HPDE6-E6E7 (cell line): ENCODE measurements at regions not wholly inside any gene's neighbourhood (a gene's known extent, or its start where the extent isn't known, plus 50 kb on each side); places are given as distances from the start of the nearest gene placed in this dataset.
"Not testable (repeated sequence)": the region's sequence is repeated elsewhere in the genome, so short reads cannot be mapped to it uniquely, and the experiment has no call there.

ENCODE experiments used
- DNase-seq: peaks from one replicate; pipeline ENCODE4 v3.0.0; 2011; ENCODE audit warnings: missing footprints; ENCODE audit errors: extremely low spot score

DNA sequence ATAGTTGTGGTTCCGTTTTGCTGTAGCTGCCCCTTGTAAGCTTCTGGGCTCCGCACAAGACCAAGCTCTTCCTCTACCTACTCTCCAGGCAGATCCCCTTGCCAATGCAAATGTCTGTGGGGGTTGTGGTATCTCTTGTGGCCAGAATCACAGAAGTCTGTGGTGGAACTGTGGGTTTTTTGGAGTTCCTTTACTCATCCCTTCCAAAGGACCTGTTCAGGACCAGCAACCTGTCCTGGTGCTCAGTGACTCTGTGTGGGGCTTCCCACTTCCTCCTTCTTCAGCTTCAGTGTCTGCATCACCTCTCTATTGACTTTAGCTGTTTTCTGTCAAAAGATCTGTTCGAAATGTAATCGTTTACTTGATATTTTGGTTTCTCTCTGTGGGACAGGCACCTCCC, 441.3 kb upstream of the ADAMTSL1 start:
- DNase-seq, result no peak

GRCh38 chr9:18036422-18037187, 437.3 kb upstream of the ADAMTSL1 start:
- no peak for DNase-seq

- DNase-seq, result no peak
These were observed 436.0 kb upstream of the ADAMTSL1 start for GRCh38 chr9:18037981-18038380.

DNA sequence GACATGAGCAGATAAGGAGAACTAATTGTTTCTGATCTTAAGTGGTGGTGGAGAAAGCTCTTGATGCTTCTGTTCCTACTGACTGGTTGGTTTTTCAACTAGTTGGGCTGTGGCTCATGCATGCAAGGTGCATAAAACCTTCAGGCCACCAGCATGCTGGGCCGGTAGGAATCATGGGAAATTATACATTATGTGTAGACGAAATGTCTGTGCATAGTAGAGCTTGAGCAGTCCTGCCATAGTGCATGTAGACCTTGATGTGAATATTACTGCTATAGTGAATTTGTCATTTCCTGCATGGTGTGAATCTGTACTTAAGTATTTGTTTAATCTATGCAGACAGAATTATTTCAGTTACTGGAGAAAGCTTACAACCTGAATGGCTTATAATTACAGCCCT, 433.6 kb upstream of the ADAMTSL1 start:
- DNase-seq, result no peak

GRCh38 chr9:18043978-18044377, 430.0 kb upstream of the ADAMTSL1 start:
- DNase-seq, result no peak

GRCh38 chr9:18045326-18045725, 428.6 kb upstream of the ADAMTSL1 start:
- no peak for DNase-seq

GRCh38 chr9:18046068-18046467, 427.9 kb upstream of the ADAMTSL1 start:
- DNase-seq, result no peak

- no peak for DNase-seq
These were observed 422.3 kb upstream of the ADAMTSL1 start for GRCh38 chr9:18051638-18052037.

DNA sequence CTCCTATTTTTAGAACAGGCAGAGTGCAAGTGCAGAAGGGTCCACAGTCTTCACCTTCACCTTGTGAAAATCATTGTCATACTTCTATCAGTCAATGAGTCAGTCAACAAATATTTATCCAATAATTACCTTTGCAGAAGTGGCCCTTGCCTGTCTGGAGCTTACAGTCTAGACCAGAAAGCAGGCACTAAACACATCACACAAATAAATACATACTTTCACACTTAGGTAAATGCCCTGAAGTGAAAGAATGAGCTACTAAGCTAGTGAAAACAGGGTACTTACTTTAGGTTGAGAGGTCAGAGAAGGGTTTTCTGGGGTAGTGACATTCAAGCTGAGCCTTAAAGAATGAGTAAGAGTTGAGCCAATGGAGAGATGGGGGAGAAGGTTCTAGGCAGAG, 421.9 kb upstream of the ADAMTSL1 start:
- no peak for DNase-seq

- DNase-seq, result no peak
These were observed 417.5 kb upstream of the ADAMTSL1 start for GRCh38 chr9:18056269-18056992.

- DNase-seq, result no peak
These were observed 417.0 kb upstream of the ADAMTSL1 start for GRCh38 chr9:18056993-18057369.

DNA sequence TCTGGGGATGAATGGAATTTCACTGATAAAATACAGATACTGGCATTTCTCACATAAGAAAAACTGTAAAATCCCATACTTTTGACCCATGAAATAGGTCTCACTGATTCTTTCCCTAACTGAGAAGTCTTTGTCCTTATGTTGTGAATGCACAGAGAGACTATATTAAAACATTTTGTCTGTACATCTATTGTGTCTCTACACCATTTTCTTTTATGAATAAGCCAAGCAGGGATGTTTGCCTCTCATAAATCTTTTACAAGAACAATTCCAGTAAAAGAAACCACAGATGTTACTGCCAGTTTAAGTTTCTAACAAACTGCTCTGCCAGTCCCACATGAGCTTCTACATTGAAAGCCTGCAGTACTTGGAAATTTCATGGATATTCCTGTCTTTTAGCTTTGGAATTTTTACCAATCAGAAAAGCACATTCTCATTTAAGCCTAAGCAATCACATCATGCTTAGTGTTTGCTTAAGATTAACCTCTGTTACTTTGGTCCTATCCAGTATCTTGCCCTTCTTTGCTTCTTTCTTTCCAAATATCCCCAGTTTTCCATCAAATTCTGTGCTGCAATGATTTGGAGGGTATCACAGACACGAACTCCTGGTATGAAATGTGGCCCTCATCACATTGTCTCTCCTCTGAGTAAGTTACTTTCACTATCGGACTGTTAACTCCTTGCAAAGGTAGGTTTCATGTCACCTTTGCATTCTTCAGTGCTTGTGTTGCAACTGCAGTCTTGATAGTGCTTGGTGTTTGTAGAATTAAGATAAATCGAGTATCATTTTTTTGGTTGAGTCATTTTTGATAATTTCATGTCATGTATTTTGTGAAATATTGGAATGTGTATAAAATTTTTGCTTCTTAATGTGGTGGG, 415.1 kb upstream of the ADAMTSL1 start:
- DNase-seq, result no peak

- no peak for DNase-seq
These were observed 414.5 kb upstream of the ADAMTSL1 start for GRCh38 chr9:18059447-18059846.

DNA sequence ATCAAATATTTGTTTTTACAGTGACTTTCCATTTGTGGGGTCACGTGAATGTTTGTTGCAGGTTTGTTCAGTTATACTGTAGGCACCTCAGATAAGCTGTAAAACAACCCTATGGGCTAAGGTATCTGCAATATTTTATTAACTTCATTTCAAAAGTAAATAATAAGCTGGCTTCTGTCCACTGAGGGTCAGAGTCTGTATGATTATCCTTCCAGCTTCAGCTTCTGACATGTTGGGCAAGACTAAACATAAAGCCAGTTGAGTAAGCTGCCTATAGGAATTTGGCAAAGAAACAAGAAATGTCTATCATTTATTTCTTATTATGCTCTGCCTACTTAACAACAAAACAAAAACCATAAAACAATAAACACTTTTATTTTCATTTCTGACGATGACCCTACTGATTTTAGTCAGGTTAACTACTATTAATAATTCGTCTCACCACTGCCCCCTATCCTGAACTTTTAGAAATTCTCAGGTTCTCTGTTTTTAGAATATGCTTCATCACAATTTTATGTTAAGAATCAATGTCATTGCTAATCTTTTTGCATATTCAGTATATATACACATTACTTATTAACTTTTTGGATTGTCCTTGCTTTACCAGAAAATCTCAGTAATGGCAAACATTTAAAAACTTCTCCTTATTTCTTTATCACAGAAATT, 413.6 kb upstream of the ADAMTSL1 start:
- DNase-seq, result no peak

GRCh38 chr9:18061332-18061731, 412.6 kb upstream of the ADAMTSL1 start:
- DNase-seq, result no peak

GRCh38 chr9:18061856-18062255, 412.1 kb upstream of the ADAMTSL1 start:
- DNase-seq, result no peak

DNA sequence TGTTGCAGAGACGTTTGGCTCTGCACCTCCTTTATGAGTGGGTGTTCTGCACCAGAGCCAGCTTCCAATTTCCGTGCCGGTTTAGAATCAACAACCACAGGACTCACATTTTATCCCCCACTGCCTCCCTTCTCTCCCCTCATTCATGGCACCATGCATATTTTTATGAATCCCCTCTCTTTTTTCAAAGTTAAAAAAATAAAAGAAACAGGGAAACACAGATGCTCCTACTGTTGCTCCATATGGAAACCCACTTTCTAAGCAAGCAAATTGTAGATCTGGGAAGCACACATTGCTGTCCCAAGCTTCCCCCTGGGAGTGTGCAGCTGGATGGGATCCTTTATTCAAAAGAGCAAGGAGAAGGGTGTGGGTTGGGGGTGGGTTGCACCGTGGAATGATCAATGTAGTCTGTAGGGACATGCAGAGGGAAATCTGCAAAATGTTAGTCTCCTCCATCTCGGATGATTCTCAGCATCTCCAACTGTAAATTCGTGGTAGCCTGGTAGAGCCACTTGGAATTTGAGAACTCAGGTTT, 410.0 kb upstream of the ADAMTSL1 start:
- DNase-seq, result no peak

- not testable (repeated sequence) for DNase-seq
These were observed 407.3 kb upstream of the ADAMTSL1 start for GRCh38 chr9:18066608-18067007.

- DNase-seq, result no peak
These were observed 406.3 kb upstream of the ADAMTSL1 start for GRCh38 chr9:18067548-18068120.

- no peak for DNase-seq
These were observed 405.1 kb upstream of the ADAMTSL1 start for GRCh38 chr9:18068900-18069299.

DNA sequence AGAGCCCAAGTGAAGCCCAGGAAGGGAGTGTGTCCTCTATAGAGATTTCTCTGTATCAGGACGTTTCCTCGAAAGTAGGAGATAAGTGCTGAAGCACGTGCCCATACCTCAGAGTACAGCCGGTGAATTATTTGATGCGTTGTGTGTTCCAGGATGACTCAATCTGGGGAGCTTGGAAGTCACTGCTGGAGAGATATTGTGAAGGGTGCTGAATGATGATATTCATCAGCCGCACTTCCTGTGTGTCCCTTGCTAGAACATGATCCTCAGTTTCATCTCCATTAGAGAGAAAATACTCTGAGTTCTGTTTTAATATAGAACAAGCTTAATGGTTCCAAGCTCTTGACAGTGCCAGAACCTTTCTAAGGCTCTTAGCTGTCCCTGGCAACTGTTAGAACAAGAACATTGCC, 402.3 kb upstream of the ADAMTSL1 start:
- no peak for DNase-seq
